GM18909 (cell line): ENCODE measurements at regions not wholly inside any gene's neighbourhood (a gene's known extent, or its start where the extent isn't known, plus 50 kb on each side); places are given as distances from the start of the nearest gene placed in this dataset.
A peak's percentile ranks its signal among the peaks of the same experiment; 100 is the strongest.

ENCODE experiments used
- ATAC-seq: cut with Tn5 transposase; IDR thresholded peaks from one replicate; pipeline ENCODE4 v1.9.1; 2021; ENCODE audit warnings: mild to moderate bottlenecking; ENCODE audit not compliant: unreplicated experiment, poor library complexity

GRCh38 chr2:217096474-217097225 is 236.8 kb upstream of the TNP1 start:
- ATAC-seq, result no peak

GRCh38 chr2:217095511-217096205 is 235.8 kb upstream of the TNP1 start:
- no peak for ATAC-seq

- no peak for ATAC-seq
Measured at GRCh38 chr2:217092710-217093379, 233.0 kb upstream of the TNP1 start.

- ATAC-seq, result no peak
Measured at GRCh38 chr2:217091531-217091930, 231.7 kb upstream of the TNP1 start.

- ATAC-seq, result no peak
Measured at GRCh38 chr2:217090884-217091283, 231.0 kb upstream of the TNP1 start.

- peak; percentile 84 for ATAC-seq
Measured at GRCh38 chr2:217090024-217090473, 230.2 kb upstream of the TNP1 start.

- no peak for ATAC-seq
Measured at GRCh38 chr2:217086718-217087117, 226.9 kb upstream of the TNP1 start.

- no peak for ATAC-seq
Measured at GRCh38 chr2:217086038-217086522, 226.2 kb upstream of the TNP1 start.

GRCh38 chr2:217085543-217085942 is 225.7 kb upstream of the TNP1 start:
- no peak for ATAC-seq

GRCh38 chr2:217081799-217082198 is 221.9 kb upstream of the TNP1 start:
- ATAC-seq, result no peak

GRCh38 chr2:217079165-217079564 is 219.3 kb upstream of the TNP1 start:
- ATAC-seq, result no peak

GRCh38 chr2:217077831-217078407 is 218.1 kb upstream of the TNP1 start:
- no peak for ATAC-seq

GRCh38 chr2:217076657-217077232 is 216.9 kb upstream of the TNP1 start:
- no peak for ATAC-seq

- ATAC-seq, result no peak
Measured at GRCh38 chr2:217076058-217076435, 216.2 kb upstream of the TNP1 start.

GRCh38 chr2:217075268-217076057 is 215.6 kb upstream of the TNP1 start:
- no peak for ATAC-seq

- no peak for ATAC-seq
Measured at GRCh38 chr2:217074576-217075255, 214.9 kb upstream of the TNP1 start.

GRCh38 chr2:217071416-217071815 is 211.6 kb upstream of the TNP1 start:
- ATAC-seq, result no peak

GRCh38 chr2:217070611-217071010 is 210.7 kb upstream of the TNP1 start:
- no peak for ATAC-seq

GRCh38 chr2:217070043-217070430 is 210.2 kb upstream of the TNP1 start:
- ATAC-seq, result no peak
